C4-2B (cell line): ENCODE measurements at regions not wholly inside any gene's neighbourhood (a gene's known extent, or its start where the extent isn't known, plus 50 kb on each side); places are given as distances from the start of the nearest gene placed in this dataset.

Experiments used
- ZFX ChIP-seq: fragments of 450-650 bp; IDR thresholded peaks from 2 replicates; pipeline ENCODE4 v1.6.1; 2017
- TF ChIP-seq, protein P1 (sequence below): fragments of 450-650 bp; conservative IDR thresholded peaks from 2 replicates; pipeline ENCODE4 v1.5.1; 2017; ENCODE audit warnings: mild to moderate bottlenecking

DNA sequence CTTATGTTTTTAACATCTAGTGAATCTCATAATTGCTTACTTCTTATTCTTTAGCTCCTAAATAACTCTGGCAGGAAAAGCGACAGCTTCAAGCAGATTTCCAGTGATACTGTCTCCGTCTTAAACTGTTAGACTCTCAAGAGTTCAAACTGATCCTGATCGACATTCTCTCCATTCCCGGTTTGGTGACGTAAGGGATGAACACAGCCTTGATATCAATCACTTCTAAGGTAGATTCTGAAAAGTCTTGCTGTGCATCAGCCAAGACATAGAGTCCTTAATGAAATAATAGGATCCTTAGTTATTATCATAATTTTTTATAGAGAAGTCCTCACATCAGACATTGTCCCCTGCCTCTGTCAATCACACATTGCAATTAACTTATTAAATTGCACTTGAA lies 534.6 kb downstream of the TFEC start:
- TF ChIP-seq, protein P1, sequence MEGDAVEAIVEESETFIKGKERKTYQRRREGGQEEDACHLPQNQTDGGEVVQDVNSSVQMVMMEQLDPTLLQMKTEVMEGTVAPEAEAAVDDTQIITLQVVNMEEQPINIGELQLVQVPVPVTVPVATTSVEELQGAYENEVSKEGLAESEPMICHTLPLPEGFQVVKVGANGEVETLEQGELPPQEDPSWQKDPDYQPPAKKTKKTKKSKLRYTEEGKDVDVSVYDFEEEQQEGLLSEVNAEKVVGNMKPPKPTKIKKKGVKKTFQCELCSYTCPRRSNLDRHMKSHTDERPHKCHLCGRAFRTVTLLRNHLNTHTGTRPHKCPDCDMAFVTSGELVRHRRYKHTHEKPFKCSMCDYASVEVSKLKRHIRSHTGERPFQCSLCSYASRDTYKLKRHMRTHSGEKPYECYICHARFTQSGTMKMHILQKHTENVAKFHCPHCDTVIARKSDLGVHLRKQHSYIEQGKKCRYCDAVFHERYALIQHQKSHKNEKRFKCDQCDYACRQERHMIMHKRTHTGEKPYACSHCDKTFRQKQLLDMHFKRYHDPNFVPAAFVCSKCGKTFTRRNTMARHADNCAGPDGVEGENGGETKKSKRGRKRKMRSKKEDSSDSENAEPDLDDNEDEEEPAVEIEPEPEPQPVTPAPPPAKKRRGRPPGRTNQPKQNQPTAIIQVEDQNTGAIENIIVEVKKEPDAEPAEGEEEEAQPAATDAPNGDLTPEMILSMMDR: no peak
- no peak for TF ChIP-seq ZFX
